ENCODE measurements at regions not wholly inside any gene's neighbourhood (a gene's known extent, or its start where the extent isn't known, plus 50 kb on each side); places are given as distances from the start of the nearest gene placed in this dataset.

GRCh38 chr22:48834404-48834803 lies 993.3 kb downstream of the BRD1 start:
- H3K27me3 ChIP-seq (ENCODE audit: insufficient read depth, poor library complexity, severe bottlenecking): no peaks in the 10 kb centered on the region
- H3K27ac ChIP-seq (replicated peaks): no peak overlapping the region
- no peak for DNase-seq (ENCODE audit: low read depth in 1 of 2, low spot score in 1 of 2)
- no peak overlapping the region for H3K4me3 ChIP-seq (replicated peaks; ENCODE audit: insufficient read depth, low read length)
- TF ChIP-seq SPI1 (IDR thresholded peaks at IDR 0.05; ENCODE audit: borderline replicate concordance, low read depth) (no peak), CTCF (IDR thresholded peaks at IDR 0.05; ENCODE audit: insufficient read depth, low read length) (no peak), GABPA (IDR thresholded peaks at IDR 0.05; ENCODE audit: low read depth) (no peak), POLR2AphosphoS5 (IDR thresholded peaks at IDR 0.05; ENCODE audit: low read depth) (no peak), REST (IDR thresholded peaks at IDR 0.05; ENCODE audit: insufficient replicate concordance, low read depth) (no peak)

- Histone ChIP-seq H3K27ac (replicated peaks) (no peak overlapping the region), H3K27me3 (ENCODE audit: insufficient read depth, poor library complexity, severe bottlenecking) (no peaks in the 10 kb centered on the region), H3K4me3 (replicated peaks; ENCODE audit: insufficient read depth, low read length) (no peak overlapping the region)
- DNase-seq (ENCODE audit: low read depth in 1 of 2, low spot score in 1 of 2): no peak
- no peak for TF ChIP-seq GABPA (IDR thresholded peaks at IDR 0.05; ENCODE audit: low read depth)
- TF ChIP-seq SPI1 (IDR thresholded peaks at IDR 0.05; ENCODE audit: borderline replicate concordance, low read depth): no peak
- no peak for TF ChIP-seq REST (IDR thresholded peaks at IDR 0.05; ENCODE audit: insufficient replicate concordance, low read depth)
- TF ChIP-seq POLR2AphosphoS5 (IDR thresholded peaks at IDR 0.05; ENCODE audit: low read depth): no peak
- TF ChIP-seq CTCF (IDR thresholded peaks at IDR 0.05; ENCODE audit: insufficient read depth, low read length): no peak
These were observed 995.1 kb downstream of the BRD1 start for GRCh38 chr22:48832592-48832991.

- no peak for DNase-seq (ENCODE audit: low read depth in 1 of 2, low spot score in 1 of 2)
- H3K4me3 ChIP-seq (replicated peaks; ENCODE audit: insufficient read depth, low read length): no peak overlapping the region
- no peak overlapping the region for H3K27ac ChIP-seq (replicated peaks)
- no peak for TF ChIP-seq GABPA (IDR thresholded peaks at IDR 0.05; ENCODE audit: low read depth)
- TF ChIP-seq CTCF (IDR thresholded peaks at IDR 0.05; ENCODE audit: insufficient read depth, low read length): no peak
- no peak for TF ChIP-seq POLR2AphosphoS5 (IDR thresholded peaks at IDR 0.05; ENCODE audit: low read depth)
- no peak for TF ChIP-seq REST (IDR thresholded peaks at IDR 0.05; ENCODE audit: insufficient replicate concordance, low read depth)
- no peak for TF ChIP-seq SPI1 (IDR thresholded peaks at IDR 0.05; ENCODE audit: borderline replicate concordance, low read depth)
- no peaks in the 10 kb centered on the region for H3K27me3 ChIP-seq (ENCODE audit: insufficient read depth, poor library complexity, severe bottlenecking)
These were observed 997.8 kb downstream of the BRD1 start for GRCh38 chr22:48829908-48830307.

Measured in HL-60 (cell line).